ENCODE measurements at regions not wholly inside any gene's neighbourhood (a gene's known extent, or its start where the extent isn't known, plus 50 kb on each side); places are given as distances from the start of the nearest gene placed in this dataset.

DNA sequence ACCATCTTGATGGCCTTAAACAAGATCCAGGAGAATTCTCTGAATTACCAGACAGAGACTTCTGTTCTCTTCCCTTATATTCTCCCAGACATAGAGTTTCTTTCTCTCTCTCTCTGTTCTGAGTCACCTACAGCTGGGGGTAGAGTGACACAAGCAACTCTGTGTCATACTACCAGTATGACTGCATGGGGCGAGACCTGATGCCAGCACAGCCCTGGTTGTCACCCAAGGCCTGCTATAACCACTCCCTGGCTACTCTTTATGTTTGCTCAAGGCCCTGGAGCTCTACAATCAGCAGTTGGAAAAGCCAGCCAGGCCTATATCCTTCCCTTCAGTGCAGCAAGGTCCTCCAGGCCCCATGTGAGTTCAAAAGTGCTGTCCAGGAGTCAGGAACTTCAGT, 114.2 kb upstream of the TENT5D start:
- DNase-seq (ENCODE audit: low read depth in 2 of 3, low spot score in 1 of 3): no peak

DNA sequence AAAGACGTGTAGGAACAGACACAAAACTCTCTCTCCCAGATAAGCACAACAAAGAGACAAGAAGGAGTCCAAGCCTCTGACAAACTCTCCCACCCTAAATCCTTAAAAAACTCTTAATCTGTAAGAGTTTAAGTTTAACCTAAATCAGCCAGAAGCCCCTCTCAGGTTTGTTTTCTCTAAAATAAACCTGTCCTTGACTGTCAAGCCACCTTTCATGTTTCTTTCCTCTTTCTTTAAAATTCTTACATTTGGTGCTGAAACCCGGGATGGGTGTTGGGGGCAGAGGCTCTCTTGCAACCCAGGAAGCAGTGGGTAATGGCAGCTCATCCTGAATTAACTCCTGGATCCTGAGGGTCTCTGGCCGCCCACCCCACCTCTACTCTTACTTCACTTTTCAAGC, 107.8 kb upstream of the TENT5D start:
- no peak for DNase-seq (ENCODE audit: low read depth in 2 of 3, low spot score in 1 of 3)

DNA sequence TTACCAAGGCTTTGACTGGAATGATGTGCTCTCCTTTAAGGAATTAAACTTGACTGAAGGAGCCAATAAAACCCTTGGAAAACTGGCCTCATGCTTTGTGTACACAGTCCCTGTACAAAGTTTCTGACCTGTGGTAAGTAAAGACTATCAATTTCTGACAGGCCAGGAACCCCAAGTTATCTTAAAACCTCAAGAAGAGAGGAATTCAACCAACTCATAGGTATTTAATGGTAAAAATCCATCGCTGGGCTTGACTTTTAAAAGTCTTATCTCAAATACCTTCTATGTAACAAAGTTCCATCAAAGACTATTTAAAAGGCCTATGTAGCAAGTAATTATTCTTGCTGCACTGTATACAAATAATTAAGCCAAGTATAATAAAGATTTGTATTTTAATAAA, 103.7 kb upstream of the TENT5D start:
- DNase-seq (ENCODE audit: low read depth in 2 of 3, low spot score in 1 of 3): no peak

DNA sequence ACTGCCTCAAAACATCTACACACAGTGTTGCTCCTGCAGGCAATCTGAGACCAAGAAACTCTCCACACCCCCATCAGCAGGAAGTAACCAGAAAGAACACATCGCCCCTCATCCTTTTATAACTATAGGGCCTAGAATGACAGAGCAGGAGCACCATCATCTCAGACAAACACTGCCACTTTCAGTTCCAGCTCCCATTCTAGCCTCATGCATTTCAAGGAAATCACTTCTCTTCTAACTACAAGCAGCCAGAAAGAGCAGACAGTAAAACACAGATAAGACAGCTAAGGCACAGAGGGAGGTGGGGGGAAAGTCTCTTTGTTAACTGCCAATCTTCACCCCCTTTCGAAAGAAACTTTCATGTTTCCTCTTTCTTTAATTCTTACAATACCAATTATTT, 102.6 kb upstream of the TENT5D start:
- no peak for DNase-seq (ENCODE audit: low read depth in 2 of 3, low spot score in 1 of 3)

DNA sequence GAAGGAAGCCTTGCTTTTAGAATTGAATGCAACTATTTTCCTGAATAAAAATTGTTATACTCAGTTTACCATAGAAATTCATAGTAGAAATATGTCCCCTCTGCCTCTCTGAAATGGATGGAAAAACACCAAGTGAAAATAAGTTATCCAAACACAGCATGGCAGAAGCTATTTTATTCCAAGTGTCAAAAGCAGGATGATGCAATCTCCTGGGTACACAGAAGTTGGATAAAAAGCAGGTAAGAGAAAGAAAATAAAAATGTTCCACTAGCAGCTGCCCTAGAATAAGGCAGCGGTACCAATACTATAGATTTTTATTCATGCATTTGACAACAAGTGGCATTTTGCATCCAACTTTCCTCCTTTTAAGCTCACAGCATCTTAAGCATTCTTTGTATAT, 89.0 kb upstream of the TENT5D start:
- no peak for DNase-seq (ENCODE audit: low read depth in 2 of 3, low spot score in 1 of 3)

DNA sequence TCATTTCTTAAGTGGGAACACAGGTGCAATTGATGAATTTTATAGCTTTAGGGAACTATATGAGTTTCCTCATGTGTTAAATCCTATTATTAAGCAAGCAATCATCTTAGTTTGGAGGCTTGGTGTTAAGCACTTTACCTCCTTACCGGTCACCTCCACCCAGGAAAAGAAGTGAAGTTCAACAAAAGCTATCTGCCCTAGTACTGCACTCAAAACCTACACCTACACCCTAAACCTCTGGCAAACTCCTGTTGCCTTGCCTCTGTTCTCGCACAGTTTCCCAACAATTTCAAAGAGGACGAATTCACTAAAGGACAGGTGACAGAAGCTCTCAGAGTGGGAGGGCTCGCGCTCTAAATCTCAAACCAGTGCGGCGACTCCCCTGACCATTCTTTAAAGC, 85.7 kb upstream of the TENT5D start:
- DNase-seq (ENCODE audit: low read depth in 2 of 3, low spot score in 1 of 3): no peak

DNA sequence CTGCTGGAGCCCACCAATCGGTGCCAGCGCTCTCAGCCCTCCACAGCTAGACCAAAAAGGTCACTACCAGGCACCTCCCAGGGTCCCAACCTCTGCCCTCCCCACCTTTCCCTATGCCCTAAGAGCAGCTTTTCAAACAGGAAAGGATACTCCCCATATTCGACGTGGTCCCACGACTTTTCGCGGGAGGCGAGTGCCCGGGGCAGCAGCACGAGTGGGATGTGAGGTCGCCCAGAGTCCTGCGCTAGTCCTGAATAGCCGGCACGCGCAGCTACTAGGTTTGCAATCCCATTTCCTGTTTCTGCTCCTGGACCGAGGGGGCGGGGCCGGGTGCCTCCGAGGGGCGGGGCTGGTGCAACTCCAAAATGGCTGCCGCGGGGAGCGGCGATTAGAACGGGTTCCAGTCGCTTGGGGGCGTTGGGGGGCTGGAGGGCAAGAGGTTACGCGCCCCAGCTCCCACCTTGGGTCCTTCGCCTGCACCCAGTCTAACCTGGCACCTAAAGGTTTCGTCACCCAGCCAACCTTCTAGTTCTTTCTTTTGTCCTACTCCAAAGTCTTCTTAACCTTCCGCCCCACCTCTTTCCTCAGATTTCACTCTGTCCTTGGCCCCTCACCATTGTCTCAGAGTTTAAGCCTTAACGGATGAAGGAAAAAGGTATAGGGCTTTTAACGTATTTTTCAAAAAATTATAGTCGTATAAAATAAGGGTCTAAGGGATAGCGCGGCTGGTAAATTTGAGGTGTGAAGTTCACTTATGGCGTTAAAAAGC, 85.0 kb upstream of the TENT5D start:
- DNase-seq (ENCODE audit: low read depth in 2 of 3, low spot score in 1 of 3): peak in 1 of 3 donors; percentile 9

DNA sequence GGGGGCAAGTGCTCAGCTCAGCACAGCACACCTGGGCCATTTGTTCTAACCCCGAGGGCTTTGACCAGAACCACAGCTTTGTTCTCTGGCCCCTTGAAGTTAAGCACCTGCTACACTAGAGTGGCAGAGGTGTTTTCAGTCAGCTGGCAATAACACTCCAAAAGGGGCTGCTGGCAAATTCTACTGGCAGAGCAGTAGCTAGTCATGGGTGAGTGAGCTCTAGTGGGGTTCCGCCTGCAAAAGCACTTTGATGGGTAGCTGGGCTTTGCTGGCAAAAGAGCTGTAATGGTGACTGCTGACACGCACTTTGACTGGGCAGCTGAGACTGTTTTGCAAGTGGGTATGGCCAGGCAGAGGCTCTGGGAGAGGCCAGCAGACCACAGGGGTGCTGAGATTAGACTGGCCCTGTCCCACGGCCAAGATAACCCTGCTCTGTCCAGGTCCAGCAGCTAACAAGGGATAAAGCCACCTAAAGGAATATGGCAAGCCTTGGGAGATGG, 65.2 kb upstream of the TENT5D start:
- DNase-seq (ENCODE audit: low read depth in 2 of 3, low spot score in 1 of 3): no peak
